CD8-positive, alpha-beta memory T cell (primary cell): ENCODE measurements at regions not wholly inside any gene's neighbourhood (a gene's known extent, or its start where the extent isn't known, plus 50 kb on each side); places are given as distances from the start of the nearest gene placed in this dataset.
"Not testable (repeated sequence)": the region's sequence is repeated elsewhere in the genome, so short reads cannot be mapped to it uniquely, and the experiment has no call there.

Experiments used
- CTCF ChIA-PET: fragments of 350-600 bp; sonication (Branson Sonifier 250); formaldehyde crosslinking; loops from one replicate; lab custom pipeline; 2021; ENCODE audit warnings: antibody characterized with exemption; lab: Charles Lee
- POLR2A ChIA-PET: fragments of 350-600 bp; sonication (Branson Sonifier 250); formaldehyde crosslinking; loops from one replicate; lab custom pipeline; 2021; ENCODE audit warnings: antibody characterized with exemption; lab: Charles Lee
- DNase-seq, 5 donors: peaks; one replicate each; pipeline versions ENCODE4 v3.0.0 to v3.0.0-alpha.2; 2020 to 2022; ENCODE audit warnings: mixed read lengths in 1 of 5
- H3K27ac ChIP-seq: one replicate; pipeline ENCODE4 v1.7.0; 2013; ENCODE audit warnings: low read depth, mild to moderate bottlenecking, low read length, moderate library complexity
- H3K27me3 ChIP-seq: 2 replicates; pipeline ENCODE4 v1.7.0; 2013; ENCODE audit warnings: low read length, mild to moderate bottlenecking; ENCODE audit not compliant: insufficient read depth, poor library complexity, severe bottlenecking
- H3K36me3 ChIP-seq: 2 replicates; pipeline ENCODE4 v1.7.0; 2013; ENCODE audit warnings: mild to moderate bottlenecking, low read length, moderate library complexity; ENCODE audit not compliant: insufficient read depth
- H3K4me1 ChIP-seq: 2 replicates; pipeline ENCODE4 v1.7.0; 2013; ENCODE audit warnings: mild to moderate bottlenecking, low read length, moderate library complexity; ENCODE audit not compliant: insufficient read depth
- H3K4me3 ChIP-seq: 2 replicates; pipeline ENCODE4 v1.7.0; 2013; ENCODE audit warnings: mild to moderate bottlenecking, low read length
- H3K9me3 ChIP-seq: 2 replicates; pipeline ENCODE4 v1.7.0; 2013; ENCODE audit warnings: mild to moderate bottlenecking, low read length
- H3K27ac Mint-ChIP-seq, 8 donors: one replicate each; pipeline ENCODE4 v1.8.0; 2020 to 2021; ENCODE audit warnings: mixed read lengths in 8 of 8, mild to moderate bottlenecking in 6 of 8, inconsistent platforms in 3 of 8, moderate library complexity in 3 of 8
- H3K27me3 Mint-ChIP-seq, 2 donors: one replicate each; pipeline ENCODE4 v1.8.0; 2020 to 2021; ENCODE audit warnings: mixed read lengths in 2 of 2, mild to moderate bottlenecking in 1 of 2, moderate library complexity in 1 of 2
- H3K36me3 Mint-ChIP-seq, 3 donors: one replicate each; pipeline ENCODE4 v1.8.0; 2020 to 2021; ENCODE audit warnings: mixed read lengths in 3 of 3, inconsistent platforms in 1 of 3, mild to moderate bottlenecking in 1 of 3
- H3K4me1 Mint-ChIP-seq, 3 donors: one replicate each; pipeline ENCODE4 v1.8.0; 2020 to 2021; ENCODE audit warnings: mixed read lengths in 3 of 3, inconsistent platforms in 1 of 3, mild to moderate bottlenecking in 1 of 3
- H3K4me3 Mint-ChIP-seq, 7 donors: one replicate each; pipeline ENCODE4 v1.8.0; 2020 to 2021; ENCODE audit warnings: mixed read lengths in 7 of 7, mild to moderate bottlenecking in 6 of 7, moderate library complexity in 4 of 7, inconsistent platforms in 2 of 7
- H3K9me3 Mint-ChIP-seq, 5 donors: one replicate each; pipeline ENCODE4 v1.8.0; 2020 to 2022; ENCODE audit warnings: mixed read lengths in 5 of 5, mild to moderate bottlenecking in 3 of 5, moderate library complexity in 2 of 5, inconsistent platforms in 1 of 5

GRCh38 chr11:49780791-49781190 is 171.4 kb upstream of the OR4C13 start:
- H3K4me1 Mint-ChIP-seq, H3K36me3 ChIP-seq, H3K27me3 ChIP-seq, H3K9me3 Mint-ChIP-seq, H3K27ac ChIP-seq, H3K36me3 Mint-ChIP-seq, CTCF ChIA-PET, H3K4me1 ChIP-seq, DNase-seq, H3K27ac Mint-ChIP-seq, H3K27me3 Mint-ChIP-seq, POLR2A ChIA-PET, H3K9me3 ChIP-seq, H3K4me3 ChIP-seq, H3K4me3 Mint-ChIP-seq: not testable (repeated sequence)

- H3K4me3 ChIP-seq, H3K27me3 ChIP-seq, H3K9me3 ChIP-seq, H3K36me3 ChIP-seq, H3K27me3 Mint-ChIP-seq, CTCF ChIA-PET, H3K4me3 Mint-ChIP-seq, H3K27ac ChIP-seq, H3K27ac Mint-ChIP-seq, H3K4me1 ChIP-seq, H3K36me3 Mint-ChIP-seq, POLR2A ChIA-PET, H3K4me1 Mint-ChIP-seq, DNase-seq, H3K9me3 Mint-ChIP-seq: not testable (repeated sequence)
Observed at GRCh38 chr11:49782000-49782399, 170.2 kb upstream of the OR4C13 start.

- H3K9me3 Mint-ChIP-seq: peaks cover 0 to 12% (median 2%) of the 10 kb centered on the region in 5 donors
- DNase-seq, H3K27ac Mint-ChIP-seq, H3K4me1 ChIP-seq, H3K4me3 ChIP-seq, CTCF ChIA-PET, H3K36me3 ChIP-seq, H3K4me3 Mint-ChIP-seq, H3K4me1 Mint-ChIP-seq, H3K27me3 ChIP-seq, POLR2A ChIA-PET, H3K27me3 Mint-ChIP-seq, H3K36me3 Mint-ChIP-seq, H3K27ac ChIP-seq, H3K9me3 ChIP-seq: not testable (repeated sequence)
Observed at GRCh38 chr11:49783841-49784240, 168.3 kb upstream of the OR4C13 start.

- H3K27ac ChIP-seq, H3K4me3 Mint-ChIP-seq, H3K36me3 ChIP-seq, H3K4me1 Mint-ChIP-seq, CTCF ChIA-PET, H3K9me3 ChIP-seq, H3K36me3 Mint-ChIP-seq, H3K27me3 Mint-ChIP-seq, DNase-seq, H3K27ac Mint-ChIP-seq, H3K4me3 ChIP-seq, H3K27me3 ChIP-seq, H3K4me1 ChIP-seq, POLR2A ChIA-PET: not testable (repeated sequence)
- peaks cover 2 to 29% (median 4%) of the 10 kb centered on the region in 5 donors for H3K9me3 Mint-ChIP-seq
Observed at GRCh38 chr11:49789787-49790186, 162.4 kb upstream of the OR4C13 start.

- DNase-seq, H3K9me3 ChIP-seq, H3K27me3 Mint-ChIP-seq, POLR2A ChIA-PET, H3K27me3 ChIP-seq, CTCF ChIA-PET, H3K27ac Mint-ChIP-seq, H3K4me1 Mint-ChIP-seq, H3K4me3 Mint-ChIP-seq, H3K27ac ChIP-seq, H3K4me1 ChIP-seq, H3K36me3 ChIP-seq, H3K36me3 Mint-ChIP-seq, H3K4me3 ChIP-seq: not testable (repeated sequence)
- peaks cover 0 to 13% (median 3%) of the 10 kb centered on the region in 5 donors for H3K9me3 Mint-ChIP-seq
Observed at GRCh38 chr11:49798206-49798837, 153.9 kb upstream of the OR4C13 start.

- H3K9me3 Mint-ChIP-seq, H3K4me3 ChIP-seq, POLR2A ChIA-PET, H3K27ac ChIP-seq, H3K36me3 Mint-ChIP-seq, H3K4me1 ChIP-seq, H3K27ac Mint-ChIP-seq, H3K4me3 Mint-ChIP-seq, H3K4me1 Mint-ChIP-seq, DNase-seq, H3K27me3 Mint-ChIP-seq, H3K9me3 ChIP-seq, H3K36me3 ChIP-seq, H3K27me3 ChIP-seq, CTCF ChIA-PET: not testable (repeated sequence)
Observed at GRCh38 chr11:49817705-49818430, 134.3 kb upstream of the OR4C13 start.

GRCh38 chr11:49823188-49823587 is 129.0 kb upstream of the OR4C13 start:
- H3K4me1 ChIP-seq, H3K36me3 ChIP-seq, POLR2A ChIA-PET, H3K27ac Mint-ChIP-seq, CTCF ChIA-PET, H3K27me3 Mint-ChIP-seq, H3K4me1 Mint-ChIP-seq, H3K4me3 Mint-ChIP-seq, H3K9me3 ChIP-seq, H3K27ac ChIP-seq, H3K36me3 Mint-ChIP-seq, H3K27me3 ChIP-seq, DNase-seq, H3K4me3 ChIP-seq: not testable (repeated sequence)
- H3K9me3 Mint-ChIP-seq: peaks cover 0 to 13% (median 7%) of the 10 kb centered on the region in 5 donors

GRCh38 chr11:49850541-49850940 is 101.7 kb upstream of the OR4C13 start:
- H3K27ac Mint-ChIP-seq, H3K36me3 ChIP-seq, H3K4me1 Mint-ChIP-seq, H3K27ac ChIP-seq, H3K9me3 ChIP-seq, DNase-seq, H3K4me3 ChIP-seq, H3K4me1 ChIP-seq, POLR2A ChIA-PET, H3K27me3 ChIP-seq, H3K4me3 Mint-ChIP-seq, H3K36me3 Mint-ChIP-seq, CTCF ChIA-PET, H3K27me3 Mint-ChIP-seq: not testable (repeated sequence)
- peaks cover 5 to 15% (median 11%) of the 10 kb centered on the region in 5 donors for H3K9me3 Mint-ChIP-seq
